ENCODE measurements at regions not wholly inside any gene's neighbourhood (a gene's known extent, or its start where the extent isn't known, plus 50 kb on each side); places are given as distances from the start of the nearest gene placed in this dataset.

DNA sequence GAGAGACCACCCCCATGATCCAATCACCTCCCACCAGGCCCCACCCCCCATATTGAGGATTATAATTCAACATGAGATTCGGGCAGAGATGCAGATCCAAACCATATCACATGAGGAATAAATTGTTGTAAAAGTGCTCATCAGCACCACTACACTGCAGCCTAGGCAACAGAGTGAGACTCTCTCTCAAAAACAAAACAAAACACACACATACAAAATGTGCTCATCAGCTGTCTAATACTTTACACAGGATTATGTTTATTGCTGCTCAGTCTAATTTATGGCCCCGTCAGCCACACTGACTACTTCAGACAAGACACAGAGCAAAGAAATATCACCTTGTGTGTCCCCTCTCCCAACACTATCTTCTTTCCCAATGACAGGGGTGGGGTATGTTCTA is 72.9 kb upstream of the PPM1J start:
- Mint-ChIP-seq H3K27me3 (ENCODE audit: low read depth in 3 of 3) (peaks cover 5 to 12% (median 9%) of the 10 kb centered on the region in 3 donors), H3K27ac (no peak overlapping the region), H3K9me3 (peaks cover 0 to 11% (median 8%) of the 10 kb centered on the region in 7 donors), H3K36me3 (no peaks in the 10 kb centered on the region), H3K4me3 (no peak overlapping the region), H3K4me1 (no peaks in the 10 kb centered on the region)
- whole genome bisulfite sequencing (ENCODE audit: insufficient coverage) = 100% methylated on average over 1 of the region's 2 CpGs
- Histone ChIP-seq H3K4me1 (ENCODE audit: control insufficient read depth in 1 of 2, insufficient read depth in 2 of 2, low read length in 2 of 2) (no peaks in the 10 kb centered on the region), H3K9me3 (replicated peaks in 1 of 2; ENCODE audit: control insufficient read depth in 1 of 2, insufficient read depth in 1 of 2, low read length in 2 of 2) (no peaks in the 10 kb centered on the region), H3K27ac (ENCODE audit: low read depth in 1 of 2, low read length in 2 of 2) (no peak overlapping the region), H2AFZ (ENCODE audit: insufficient read depth, low read depth, low read length, poor library complexity, severe bottlenecking) (no peak overlapping the region), H3K4me2 (replicated peaks; ENCODE audit: extremely low read depth, low read length, poor library complexity, severe bottlenecking) (no peak overlapping the region), H3K9ac (ENCODE audit: insufficient read depth, low read length, poor library complexity, severe bottlenecking) (no peak overlapping the region), H3K79me2 (ENCODE audit: insufficient read depth, low read length) (no peaks in the 10 kb centered on the region), H3K27me3 (ENCODE audit: control insufficient read depth in 2 of 2, insufficient read depth in 2 of 2, low read length in 2 of 2) (no peaks in the 10 kb centered on the region), H4K20me1 (ENCODE audit: insufficient read depth, low read length) (no peaks in the 10 kb centered on the region), H3K36me3 (replicated peaks in 1 of 2; ENCODE audit: control insufficient read depth in 1 of 2, insufficient read depth in 2 of 2, low read length in 2 of 2) (no peaks in the 10 kb centered on the region), H3K4me3 (replicated peaks in 1 of 3; ENCODE audit: low read depth in 2 of 3, low read length in 3 of 3) (no peak overlapping the region)
- TF ChIP-seq, protein P1, sequence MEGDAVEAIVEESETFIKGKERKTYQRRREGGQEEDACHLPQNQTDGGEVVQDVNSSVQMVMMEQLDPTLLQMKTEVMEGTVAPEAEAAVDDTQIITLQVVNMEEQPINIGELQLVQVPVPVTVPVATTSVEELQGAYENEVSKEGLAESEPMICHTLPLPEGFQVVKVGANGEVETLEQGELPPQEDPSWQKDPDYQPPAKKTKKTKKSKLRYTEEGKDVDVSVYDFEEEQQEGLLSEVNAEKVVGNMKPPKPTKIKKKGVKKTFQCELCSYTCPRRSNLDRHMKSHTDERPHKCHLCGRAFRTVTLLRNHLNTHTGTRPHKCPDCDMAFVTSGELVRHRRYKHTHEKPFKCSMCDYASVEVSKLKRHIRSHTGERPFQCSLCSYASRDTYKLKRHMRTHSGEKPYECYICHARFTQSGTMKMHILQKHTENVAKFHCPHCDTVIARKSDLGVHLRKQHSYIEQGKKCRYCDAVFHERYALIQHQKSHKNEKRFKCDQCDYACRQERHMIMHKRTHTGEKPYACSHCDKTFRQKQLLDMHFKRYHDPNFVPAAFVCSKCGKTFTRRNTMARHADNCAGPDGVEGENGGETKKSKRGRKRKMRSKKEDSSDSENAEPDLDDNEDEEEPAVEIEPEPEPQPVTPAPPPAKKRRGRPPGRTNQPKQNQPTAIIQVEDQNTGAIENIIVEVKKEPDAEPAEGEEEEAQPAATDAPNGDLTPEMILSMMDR (IDR thresholded peaks at IDR 0.05) = no peak
- DNase-seq = no peak
- intact Hi-C loops (cut with micrococcal nuclease) = no loop called here

DNA sequence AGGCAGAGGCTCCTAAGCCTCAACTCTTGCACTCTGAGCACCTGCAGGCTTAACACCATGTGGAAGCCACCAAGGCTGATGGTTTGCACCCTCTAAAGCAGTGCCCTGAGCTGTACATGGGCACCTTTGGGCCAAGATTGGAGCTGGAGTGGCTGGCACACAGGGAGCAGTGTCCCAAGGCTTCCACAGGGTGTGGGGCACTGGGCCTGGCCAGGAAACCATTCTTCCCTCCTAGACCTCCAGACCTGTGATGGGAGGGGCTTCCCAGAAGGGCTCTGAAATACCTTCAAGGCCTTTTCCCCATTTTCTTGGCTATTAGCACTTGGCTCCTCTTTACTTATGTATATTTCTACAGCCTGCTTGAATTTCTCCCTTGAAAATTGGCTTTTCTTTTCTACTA is 67.9 kb upstream of the PPM1J start:
- Histone ChIP-seq H3K79me2 (ENCODE audit: insufficient read depth, low read length) (no peaks in the 10 kb centered on the region), H3K4me2 (replicated peaks; ENCODE audit: extremely low read depth, low read length, poor library complexity, severe bottlenecking) (no peak overlapping the region), H2AFZ (ENCODE audit: insufficient read depth, low read depth, low read length, poor library complexity, severe bottlenecking) (no peak overlapping the region), H3K4me3 (replicated peaks in 1 of 3; ENCODE audit: low read depth in 2 of 3, low read length in 3 of 3) (no peak overlapping the region), H3K36me3 (replicated peaks in 1 of 2; ENCODE audit: control insufficient read depth in 1 of 2, insufficient read depth in 2 of 2, low read length in 2 of 2) (no peaks in the 10 kb centered on the region), H3K9me3 (replicated peaks in 1 of 2; ENCODE audit: control insufficient read depth in 1 of 2, insufficient read depth in 1 of 2, low read length in 2 of 2) (no peaks in the 10 kb centered on the region), H3K9ac (ENCODE audit: insufficient read depth, low read length, poor library complexity, severe bottlenecking) (no peak overlapping the region), H3K27ac (ENCODE audit: low read depth in 1 of 2, low read length in 2 of 2) (no peak overlapping the region), H4K20me1 (ENCODE audit: insufficient read depth, low read length) (no peaks in the 10 kb centered on the region), H3K4me1 (ENCODE audit: control insufficient read depth in 1 of 2, insufficient read depth in 2 of 2, low read length in 2 of 2) (no peaks in the 10 kb centered on the region), H3K27me3 (ENCODE audit: control insufficient read depth in 2 of 2, insufficient read depth in 2 of 2, low read length in 2 of 2) (no peaks in the 10 kb centered on the region)
- TF ChIP-seq, protein P1 (IDR thresholded peaks at IDR 0.05) = no peak
- DNase-seq = no peak
- H3K27me3 Mint-ChIP-seq (ENCODE audit: low read depth in 3 of 3) = peaks cover 3 to 10% (median 6%) of the 10 kb centered on the region in 3 donors
- peaks cover 0 to 14% (median 9%) of the 10 kb centered on the region in 7 donors for H3K9me3 Mint-ChIP-seq
- H3K27ac Mint-ChIP-seq = no peak overlapping the region
- intact Hi-C loops (cut with micrococcal nuclease) = no loop called here
- H3K36me3 Mint-ChIP-seq = no peaks in the 10 kb centered on the region
- H3K4me3 Mint-ChIP-seq = no peak overlapping the region
- no peaks in the 10 kb centered on the region for H3K4me1 Mint-ChIP-seq
